GM12878 (cell line): ENCODE measurements at regions not wholly inside any gene's neighbourhood (a gene's known extent, or its start where the extent isn't known, plus 50 kb on each side); places are given as distances from the start of the nearest gene placed in this dataset.

ENCODE experiments used
- ATAC-seq: fragments of 200-7000 bp; cut with Tn5 transposase; 3 replicates; pipeline ENCODE4 v1.9.1; 2020; ENCODE audit warnings: mild to moderate bottlenecking, moderate library complexity
- BruUV-seq: library from RNA; stranded (reverse); fragments of 400-500 nt; replicated peaks from 2 replicates; lab custom pipeline; 2021; lab: Mats Ljungman, UMichigan
- CTCF ChIA-PET: fragments of 300-600 bp; sonication (Branson Sonifier 250); formaldehyde crosslinking; extraction: SDS; loops from one replicate; lab custom pipeline; 2021; ENCODE audit warnings: inconsistent platforms; lab: Yijun Ruan, JAX
- POLR2A ChIA-PET: fragments of 350-600 bp; formaldehyde crosslinking; extraction: SDS; loops from one replicate; lab custom pipeline; 2021; ENCODE audit warnings: inconsistent platforms; lab: Charles Lee
- RAD21 ChIA-PET: fragments of 300-600 bp; sonication (Branson Sonifier 250); formaldehyde crosslinking; loops from one replicate; lab custom pipeline; 2023; ENCODE audit warnings: antibody characterized with exemption; ENCODE audit not compliant: unreplicated experiment; lab: Charles Lee
- SMC1A ChIA-PET: fragments of 300-600 bp; sonication (Branson Sonifier 250); formaldehyde crosslinking; loops from one replicate; lab custom pipeline; 2023; ENCODE audit not compliant: unreplicated experiment, uncharacterized antibody; lab: Charles Lee
- DNase-seq: peaks from one replicate; pipeline ENCODE4 v3.0.0-alpha.2; 2011; ENCODE audit warnings: low read depth, low spot score
- FAIRE-seq: peaks from 3 replicates; lab custom pipeline; 2011; peaks lifted over from hg19 to GRCh38; lab: Jason Lieb, UNC
- H2AFZ ChIP-seq: 2 replicates; pipeline ENCODE4 v1.6.0; 2011; ENCODE audit warnings: low read depth, low read length, control low read depth; ENCODE audit not compliant: control insufficient read depth
- H3K27ac ChIP-seq: 2 replicates; pipeline ENCODE4 v1.5.1; 2011; ENCODE audit warnings: control low read depth; ENCODE audit not compliant: control insufficient read depth, insufficient read depth
- H3K27me3 ChIP-seq, 2 experiments: replicated peaks in 1 of 2; 2 replicates each; pipeline versions ENCODE4 v1.6.0 to v1.6.1; 2011; ENCODE audit warnings: low read length in 1 of 2; ENCODE audit not compliant: control insufficient read depth in 2 of 2, insufficient read depth in 2 of 2
- H3K36me3 ChIP-seq, 2 experiments: 2 replicates each; pipeline ENCODE4 v1.5.1; 2011; ENCODE audit warnings: low read length in 1 of 2; ENCODE audit not compliant: control insufficient read depth in 2 of 2, insufficient read depth in 2 of 2
- H3K4me1 ChIP-seq: 2 replicates; pipeline ENCODE4 v1.6.1; 2011; ENCODE audit warnings: mild to moderate bottlenecking, low read length, moderate library complexity, mixed read lengths; ENCODE audit not compliant: control insufficient read depth, insufficient read depth
- H3K4me2 ChIP-seq: 2 replicates; pipeline ENCODE4 v1.6.0; 2011; ENCODE audit warnings: control low read depth; ENCODE audit not compliant: control insufficient read depth, insufficient read depth
- H3K4me3 ChIP-seq: fragments of 200-600 bp; sonication (generic); 2 replicates; pipeline ENCODE4 v1.5.1; 2016
- H3K79me2 ChIP-seq: 2 replicates; pipeline ENCODE4 v1.6.0; 2011; ENCODE audit warnings: low read length; ENCODE audit not compliant: control insufficient read depth, insufficient read depth
- H3K9ac ChIP-seq: 2 replicates; pipeline ENCODE4 v1.8.0; 2011; ENCODE audit warnings: low read length, control low read depth, mixed read lengths; ENCODE audit not compliant: control insufficient read depth, insufficient read depth
- H3K9me3 ChIP-seq: replicated peaks from 3 replicates; pipeline ENCODE4 v1.5.1; 2011; ENCODE audit warnings: mild to moderate bottlenecking, low read length; ENCODE audit not compliant: control insufficient read depth, insufficient read depth
- H4K20me1 ChIP-seq: 2 replicates; pipeline ENCODE4 v1.6.0; 2011; ENCODE audit not compliant: control insufficient read depth, insufficient read depth
- CBFB ChIP-seq: IDR thresholded peaks from 2 replicates; pipeline ENCODE4 v1.6.1; 2016; ENCODE audit warnings: antibody characterized with exemption, low read depth
- CHD2 ChIP-seq: IDR thresholded peaks from 2 replicates; pipeline ENCODE4 v1.6.1; 2011; ENCODE audit warnings: low read depth, low read length, improper control_type of control experiment, borderline replicate concordance
- HDGF ChIP-seq: fragments of 450-650 bp; IDR thresholded peaks from 2 replicates; pipeline ENCODE4 v1.6.1; 2016; ENCODE audit warnings: antibody characterized with exemption
- RBBP5 ChIP-seq: fragments of 200-600 bp; sonication (generic); conservative IDR thresholded peaks from 2 replicates; pipeline ENCODE4 v1.6.1; 2016
- RFX5 ChIP-seq: IDR thresholded peaks from 2 replicates; pipeline ENCODE4 v1.6.1; 2011; ENCODE audit warnings: low read depth, low read length, improper control_type of control experiment
- SP1 ChIP-seq: IDR thresholded peaks from one replicate; pipeline ENCODE4 v1.6.1; 2011; ENCODE audit warnings: low read depth, low read length
- USF1 ChIP-seq: IDR thresholded peaks from 2 replicates; pipeline ENCODE4 v1.6.1; 2011; ENCODE audit warnings: borderline replicate concordance, low read depth, mild to moderate bottlenecking, moderate library complexity, mixed read lengths, low read length; ENCODE audit not compliant: insufficient read depth; ENCODE audit errors: extremely low read length
- ZZZ3 ChIP-seq: IDR thresholded peaks from 2 replicates; pipeline ENCODE4 v1.6.1; 2011; ENCODE audit warnings: low read depth; ENCODE audit not compliant: control insufficient read depth, insufficient read length
- WGBS: methylation state at CpG from one replicate; pipeline ENCODE4 v1.1.6; 2016; ENCODE audit warnings: low lambda C conversion rate; ENCODE audit not compliant: insufficient replicate concordance, insufficient coverage; ENCODE audit errors: missing lambda C conversion rate; 5-methylcytosine and 5-hydroxymethylcytosine counted together
- in situ Hi-C: fragments of 300-500 bp; cut with MboI; formaldehyde crosslinking; loops from 9 replicates; pipeline ENCODE4 v1.14.3; 2018; ENCODE audit warnings: mixed read lengths
- intact Hi-C: fragments of 100-400 bp; cut with micrococcal nuclease; formaldehyde crosslinking; loops from one replicate; pipeline ENCODE4 v1.14.2; 2022; ENCODE audit not compliant: unreplicated experiment
- TF ChIP-seq, protein P1 (sequence below): IDR thresholded peaks from 2 replicates; pipeline ENCODE4 v1.6.1; 2011; ENCODE audit warnings: mild to moderate bottlenecking, low read depth, low read length, moderate library complexity; ENCODE audit not compliant: insufficient replicate concordance
- TF ChIP-seq, protein P2 (sequence below): fragments of 450-650 bp; IDR thresholded peaks from 2 replicates; pipeline ENCODE4 v1.6.1; 2017; ENCODE audit warnings: antibody characterized with exemption, mild to moderate bottlenecking, moderate library complexity

- no peaks in the 10 kb centered on the region for H3K79me2 ChIP-seq
- H3K9me3 ChIP-seq: no peaks in the 10 kb centered on the region
- no peak overlapping the region for H3K9ac ChIP-seq
- DNase-seq (no peak), ATAC-seq (no peak), FAIRE-seq (no peak)
- no peak overlapping the region for H3K4me3 ChIP-seq
- ChIA-PET RAD21 (no interaction called here), CTCF (interaction anchor here (0.6 to 0.7 kb wide), 2 partner anchors 19 to 1533 kb away, joined by 3 read pairs; no protein-coding TSS in a partner anchor), SMC1A (no interaction called here), POLR2A (no interaction called here)
- intact Hi-C loops (no loop called here), in situ Hi-C loops (no loop called here)
- no peak overlapping the region for H3K27ac ChIP-seq
- H3K4me1 ChIP-seq: no peaks in the 10 kb centered on the region
- 0% methylated on average over 2 of the region's 2 CpGs for WGBS
- H3K4me2 ChIP-seq: no peak overlapping the region
- H4K20me1 ChIP-seq: no peaks in the 10 kb centered on the region
- BruUV-seq: no TSS peak
- TF ChIP-seq, protein P1, sequence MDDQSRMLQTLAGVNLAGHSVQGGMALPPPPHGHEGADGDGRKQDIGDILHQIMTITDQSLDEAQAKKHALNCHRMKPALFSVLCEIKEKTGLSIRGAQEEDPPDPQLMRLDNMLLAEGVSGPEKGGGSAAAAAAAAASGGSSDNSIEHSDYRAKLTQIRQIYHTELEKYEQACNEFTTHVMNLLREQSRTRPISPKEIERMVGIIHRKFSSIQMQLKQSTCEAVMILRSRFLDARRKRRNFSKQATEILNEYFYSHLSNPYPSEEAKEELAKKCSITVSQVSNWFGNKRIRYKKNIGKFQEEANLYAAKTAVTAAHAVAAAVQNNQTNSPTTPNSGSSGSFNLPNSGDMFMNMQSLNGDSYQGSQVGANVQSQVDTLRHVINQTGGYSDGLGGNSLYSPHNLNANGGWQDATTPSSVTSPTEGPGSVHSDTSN: no peak
- TF ChIP-seq, protein P2, sequence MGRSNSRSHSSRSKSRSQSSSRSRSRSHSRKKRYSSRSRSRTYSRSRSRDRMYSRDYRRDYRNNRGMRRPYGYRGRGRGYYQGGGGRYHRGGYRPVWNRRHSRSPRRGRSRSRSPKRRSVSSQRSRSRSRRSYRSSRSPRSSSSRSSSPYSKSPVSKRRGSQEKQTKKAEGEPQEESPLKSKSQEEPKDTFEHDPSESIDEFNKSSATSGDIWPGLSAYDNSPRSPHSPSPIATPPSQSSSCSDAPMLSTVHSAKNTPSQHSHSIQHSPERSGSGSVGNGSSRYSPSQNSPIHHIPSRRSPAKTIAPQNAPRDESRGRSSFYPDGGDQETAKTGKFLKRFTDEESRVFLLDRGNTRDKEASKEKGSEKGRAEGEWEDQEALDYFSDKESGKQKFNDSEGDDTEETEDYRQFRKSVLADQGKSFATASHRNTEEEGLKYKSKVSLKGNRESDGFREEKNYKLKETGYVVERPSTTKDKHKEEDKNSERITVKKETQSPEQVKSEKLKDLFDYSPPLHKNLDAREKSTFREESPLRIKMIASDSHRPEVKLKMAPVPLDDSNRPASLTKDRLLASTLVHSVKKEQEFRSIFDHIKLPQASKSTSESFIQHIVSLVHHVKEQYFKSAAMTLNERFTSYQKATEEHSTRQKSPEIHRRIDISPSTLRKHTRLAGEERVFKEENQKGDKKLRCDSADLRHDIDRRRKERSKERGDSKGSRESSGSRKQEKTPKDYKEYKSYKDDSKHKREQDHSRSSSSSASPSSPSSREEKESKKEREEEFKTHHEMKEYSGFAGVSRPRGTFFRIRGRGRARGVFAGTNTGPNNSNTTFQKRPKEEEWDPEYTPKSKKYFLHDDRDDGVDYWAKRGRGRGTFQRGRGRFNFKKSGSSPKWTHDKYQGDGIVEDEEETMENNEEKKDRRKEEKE: no peak
- no peak for TF ChIP-seq CHD2
- no peak for TF ChIP-seq USF1
- TF ChIP-seq CBFB: no peak
- TF ChIP-seq RFX5: no peak
- TF ChIP-seq RBBP5: no peak
- no peak for TF ChIP-seq SP1
- TF ChIP-seq HDGF: no peak
- TF ChIP-seq ZZZ3: no peak
- no peaks in the 10 kb centered on the region for H3K36me3 ChIP-seq
- no peak overlapping the region for H2AFZ ChIP-seq
- H3K27me3 ChIP-seq: no peaks in the 10 kb centered on the region
These were observed 207.7 kb downstream of the YTHDC2 start for GRCh38 chr5:113721171-113721570.
